ENCODE measurements at regions not wholly inside any gene's neighbourhood (a gene's known extent, or its start where the extent isn't known, plus 50 kb on each side); places are given as distances from the start of the nearest gene placed in this dataset.

GRCh38 chr19:31668921-31669320 is 319.7 kb upstream of the TSHZ3 start:
- DNase-seq, result no peak

GRCh38 chr19:31670931-31671330 is 321.7 kb upstream of the TSHZ3 start:
- DNase-seq, result no peak

GRCh38 chr19:31671411-31672035 is 322.3 kb upstream of the TSHZ3 start:
- no peak for DNase-seq

- DNase-seq, result no peak
Measured at GRCh38 chr19:31674503-31675192, 325.4 kb upstream of the TSHZ3 start.

GRCh38 chr19:31675193-31675913 is 326.1 kb upstream of the TSHZ3 start:
- DNase-seq, result no peak

GRCh38 chr19:31676271-31677004 is 327.2 kb upstream of the TSHZ3 start:
- DNase-seq, result no peak

GRCh38 chr19:31678421-31678820 is 329.2 kb upstream of the TSHZ3 start:
- DNase-seq, result no peak

GRCh38 chr19:31681121-31681520 is 331.9 kb upstream of the TSHZ3 start:
- DNase-seq, result no peak

- DNase-seq, result no peak
Measured at GRCh38 chr19:31693131-31693932, 344.1 kb upstream of the TSHZ3 start.

- DNase-seq, result no peak
Measured at GRCh38 chr19:31693933-31694269, 344.7 kb upstream of the TSHZ3 start.

- DNase-seq, result no peak
Measured at GRCh38 chr19:31694761-31695160, 345.5 kb upstream of the TSHZ3 start.

GRCh38 chr19:31699421-31699820 is 350.2 kb upstream of the TSHZ3 start:
- DNase-seq, result no peak

- DNase-seq, result no peak
Measured at GRCh38 chr19:31701146-31701545, 351.9 kb upstream of the TSHZ3 start.

GRCh38 chr19:31705656-31706055 is 356.4 kb upstream of the TSHZ3 start:
- no peak for DNase-seq

GRCh38 chr19:31706131-31706530 is 356.9 kb upstream of the TSHZ3 start:
- DNase-seq, result no peak

GRCh38 chr19:31706691-31707620 is 357.7 kb upstream of the TSHZ3 start:
- no peak for DNase-seq

GRCh38 chr19:31708520-31708919 is 359.3 kb upstream of the TSHZ3 start:
- DNase-seq, result no peak

GRCh38 chr19:31709476-31709875 is 360.2 kb upstream of the TSHZ3 start:
- no peak for DNase-seq

- no peak for DNase-seq
Measured at GRCh38 chr19:31715249-31715945, 366.2 kb upstream of the TSHZ3 start.

GRCh38 chr19:31716826-31717225 is 367.6 kb upstream of the TSHZ3 start:
- DNase-seq, result no peak
